Right lobe of liver (tissue), 6 donors: ENCODE measurements at regions not wholly inside any gene's neighbourhood (a gene's known extent, or its start where the extent isn't known, plus 50 kb on each side); places are given as distances from the start of the nearest gene placed in this dataset.

Experiments used
- ATAC-seq, 4 donors: fragments of 200-7000 bp; cut with Tn5 transposase; one replicate each; pipeline ENCODE4 v1.9.1; 2020; ENCODE audit warnings: mild to moderate bottlenecking in 4 of 4, moderate library complexity in 4 of 4
- DNase-seq, 3 donors: peaks; one replicate each; pipeline ENCODE4 v3.0.0-alpha.2; 2020
- H3K27ac ChIP-seq, 3 donors: fragments of 200-600 bp; one replicate each; pipeline ENCODE4 v1.8.0; 2022
- H3K27me3 ChIP-seq, 2 donors: fragments of 200-600 bp; one replicate each; pipeline ENCODE4 v1.8.0; 2022
- H3K36me3 ChIP-seq, 4 donors: fragments of 200-600 bp; sonication (generic) in 1 of 4; one replicate each; pipeline versions ENCODE4 v1.5.1 to v1.8.0; 2017 to 2022; ENCODE audit warnings: control low read depth in 1 of 4
- H3K4me1 ChIP-seq, 4 donors: fragments of 200-600 bp; sonication (generic) in 1 of 4; one replicate each; pipeline versions ENCODE4 v1.5.1 to v1.8.0; 2017 to 2022; ENCODE audit warnings: control low read depth in 1 of 4
- H3K4me3 ChIP-seq, 3 donors: fragments of 200-600 bp; one replicate each; pipeline ENCODE4 v1.8.0; 2022
- H3K9me3 ChIP-seq, 4 donors: fragments of 200-600 bp; sonication (generic) in 1 of 4; one replicate each; pipeline versions ENCODE4 v1.5.1 to v1.8.0; 2017 to 2022; ENCODE audit warnings: control low read depth in 1 of 4
- CTCF ChIP-seq, 4 donors: fragments of 200-600 bp in 3 of 4; fragments of 450-650 bp in 1 of 4; IDR thresholded peaks; one replicate each; pipeline versions ENCODE4 v1.5.1 to v1.8.0; 2016 to 2022; ENCODE audit warnings: antibody characterized with exemption in 4 of 4, mild to moderate bottlenecking in 2 of 4
- POLR2A ChIP-seq: fragments of 450-650 bp; IDR thresholded peaks from one replicate; pipeline ENCODE4 v1.6.1; 2017; ENCODE audit warnings: antibody characterized with exemption, mild to moderate bottlenecking
- WGBS: methylation state at CpG from one replicate; pipeline ENCODE4 v1.1.6; 2018; ENCODE audit warnings: low coverage, low lambda C conversion rate; ENCODE audit not compliant: insufficient coverage; ENCODE audit errors: missing lambda C conversion rate; 5-methylcytosine and 5-hydroxymethylcytosine counted together
- intact Hi-C, 2 donors: fragments of 100-400 bp; cut with DNase I; formaldehyde crosslinking; loops; one replicate each; pipeline versions ENCODE4 v1.11.2 to v1.14.1; 2022
- donor health status: DM: no; HTN: yes; CAD: no.
- donor health status: DM: no; HTN: no; CAD: no.
- donor health status: DM: no; HTN: no; CAD: no.
- donor health status: DM: no; HTN: yes; CAD: no.
- donor health status: DM: no; HTN: yes; CAD: no.

DNA sequence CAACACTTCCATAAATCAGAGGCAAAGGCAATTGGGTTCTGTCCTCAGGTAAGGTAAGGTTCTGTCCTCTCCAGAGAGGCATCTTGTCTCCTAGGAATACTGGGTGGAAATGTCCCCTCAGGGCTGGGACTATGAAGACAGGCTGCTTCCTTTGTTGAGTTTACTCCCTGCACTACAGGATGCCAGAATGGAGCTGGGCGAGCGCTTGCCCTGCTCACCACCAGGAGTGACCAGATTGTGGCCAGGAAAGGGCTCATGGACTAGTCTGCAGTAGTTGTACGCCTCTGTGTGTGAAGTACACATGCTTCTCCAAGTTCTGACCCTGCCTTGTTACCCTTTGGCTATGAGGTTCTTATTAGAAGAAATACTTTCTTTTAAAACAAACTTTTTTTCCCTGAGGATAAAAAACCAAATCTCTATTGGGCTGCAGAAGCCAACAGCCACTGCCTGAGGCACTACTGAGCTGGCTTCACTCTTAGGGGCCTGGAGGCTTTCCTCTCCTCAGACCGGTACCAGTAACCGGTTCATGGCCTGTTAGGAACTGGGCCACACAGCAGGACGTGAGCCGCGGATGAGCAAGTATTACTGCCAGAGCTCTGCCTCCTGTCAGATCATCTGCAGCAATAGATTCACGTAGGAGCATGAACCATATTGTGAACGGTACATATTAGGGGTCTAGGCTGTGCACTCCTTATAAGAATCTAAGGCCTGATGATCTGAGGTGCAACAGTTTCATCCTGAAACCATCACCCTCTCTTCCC lies 83.2 kb downstream of the DHRS2 start:
- Histone ChIP-seq H3K36me3 (no peaks in the 10 kb centered on the region), H3K27me3 (no peaks in the 10 kb centered on the region), H3K27ac (no peak overlapping the region), H3K9me3 (no peaks in the 10 kb centered on the region), H3K4me3 (no peak overlapping the region), H3K4me1 (no peaks in the 10 kb centered on the region)
- DNase-seq (no peak), ATAC-seq (no peak)
- WGBS, result 91% methylated on average over 4 of the region's 10 CpGs
- intact Hi-C loops, result no loop called here
- TF ChIP-seq POLR2A, result no peak
- no peak for TF ChIP-seq CTCF (IDR thresholded peaks at IDR 0.05)

- Histone ChIP-seq H3K4me3 (no peak overlapping the region), H3K27me3 (no peaks in the 10 kb centered on the region), H3K4me1 (no peaks in the 10 kb centered on the region), H3K27ac (no peak overlapping the region), H3K9me3 (no peaks in the 10 kb centered on the region), H3K36me3 (no peaks in the 10 kb centered on the region)
- DNase-seq (no peak), ATAC-seq (no peak)
- intact Hi-C loops, result no loop called here
- 7% methylated on average over 1 of the region's 1 CpG for WGBS
- TF ChIP-seq POLR2A (no peak), CTCF (IDR thresholded peaks at IDR 0.05) (no peak)
These were observed 86.5 kb downstream of the DHRS2 start for GRCh38 chr14:23722675-23723074.

GRCh38 chr14:23723911-23724310 lies 87.7 kb downstream of the DHRS2 start:
- WGBS, result 52% methylated on average over 3 of the region's 3 CpGs
- DNase-seq (no peak), ATAC-seq (no peak)
- no peak for TF ChIP-seq POLR2A
- H3K4me3 ChIP-seq, result no peak overlapping the region
- intact Hi-C loops, result no loop called here
- no peak overlapping the region for H3K27ac ChIP-seq
- no peaks in the 10 kb centered on the region for H3K27me3 ChIP-seq
- H3K36me3 ChIP-seq, result no peaks in the 10 kb centered on the region
- no peaks in the 10 kb centered on the region for H3K4me1 ChIP-seq
- no peaks in the 10 kb centered on the region for H3K9me3 ChIP-seq

GRCh38 chr14:23725528-23725927 lies 89.4 kb downstream of the DHRS2 start:
- no peaks in the 10 kb centered on the region for H3K27me3 ChIP-seq
- H3K4me3 ChIP-seq, result no peak overlapping the region
- no CpG with 5 or more reads among the region's 3 CpGs for WGBS
- H3K27ac ChIP-seq, result no peak overlapping the region
- TF ChIP-seq CTCF (IDR thresholded peaks at IDR 0.05), result no peak
- no peak for TF ChIP-seq POLR2A
- no peak for ATAC-seq
- no peaks in the 10 kb centered on the region for H3K4me1 ChIP-seq
- no peaks in the 10 kb centered on the region for H3K36me3 ChIP-seq
- H3K9me3 ChIP-seq, result no peaks in the 10 kb centered on the region
- DNase-seq, result no peak
- intact Hi-C loops, result no loop called here

DNA sequence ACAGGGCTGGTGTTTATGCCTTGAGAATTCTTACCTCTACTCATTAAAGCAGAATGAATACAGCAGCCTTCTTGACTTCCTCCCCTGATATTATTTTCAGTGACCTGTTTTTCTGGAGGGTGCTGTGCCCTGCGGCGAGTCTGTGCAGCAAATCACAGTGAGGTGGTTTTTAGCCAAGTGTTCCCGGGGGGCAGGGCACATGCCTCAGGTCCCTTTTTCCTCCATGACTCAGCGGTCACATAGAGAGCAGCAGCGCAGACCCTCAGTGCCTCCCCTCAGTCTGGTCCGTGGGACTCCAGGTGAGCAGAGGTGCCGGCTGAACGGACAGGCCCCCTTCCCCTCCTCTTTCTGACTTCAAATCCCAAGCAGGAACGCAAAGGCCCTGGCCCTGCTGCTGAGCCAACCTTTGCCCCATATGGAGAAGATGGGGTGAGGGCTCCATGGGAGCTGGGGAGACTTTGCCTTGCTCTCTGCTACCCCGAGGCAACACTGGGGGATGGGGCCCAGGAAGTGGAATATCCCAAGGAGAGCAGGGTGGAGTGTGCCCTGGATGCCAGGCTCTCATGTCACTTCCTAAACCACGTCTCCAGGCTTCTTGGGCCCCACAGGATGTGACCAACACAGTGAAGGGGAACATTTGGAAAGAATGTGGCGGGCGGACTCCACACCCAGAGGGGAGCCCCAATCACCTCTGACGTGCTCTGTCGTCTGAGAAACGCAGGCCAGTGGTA lies 90.0 kb downstream of the DHRS2 start:
- WGBS, result 81% methylated on average over 5 of the region's 16 CpGs
- no peaks in the 10 kb centered on the region for H3K36me3 ChIP-seq
- no peak overlapping the region for H3K27ac ChIP-seq
- ATAC-seq (no peak), DNase-seq (no peak)
- intact Hi-C loops, result no loop called here
- H3K9me3 ChIP-seq, result no peaks in the 10 kb centered on the region
- H3K4me1 ChIP-seq, result no peaks in the 10 kb centered on the region
- no peaks in the 10 kb centered on the region for H3K27me3 ChIP-seq
- TF ChIP-seq POLR2A (no peak), CTCF (IDR thresholded peaks at IDR 0.05) (no peak)
- no peak overlapping the region for H3K4me3 ChIP-seq
